Activated T-helper 17 cell treated with anti-CD3 and anti-CD28 coated beads, Interleukin-2, amount 50 U/mL, for 72 hours (primary cell): ENCODE measurements at regions not wholly inside any gene's neighbourhood (a gene's known extent, or its start where the extent isn't known, plus 50 kb on each side); places are given as distances from the start of the nearest gene placed in this dataset.
A peak's percentile ranks its signal among the peaks of the same experiment; 100 is the strongest.

ENCODE experiments used
- ATAC-seq: fragments of 150-1000 bp; cut with Tn5 transposase; replicated peaks from 2 replicates; pipeline ENCODE4 v1.10.0; 2021; ENCODE audit warnings: mild to moderate bottlenecking, moderate library complexity
- H3K27ac Mint-ChIP-seq: one replicate; pipeline ENCODE4 v1.8.0; 2022; ENCODE audit warnings: mixed read lengths
- H3K27me3 Mint-ChIP-seq: one replicate; pipeline ENCODE4 v1.8.0; 2022; ENCODE audit warnings: mixed read lengths
- H3K36me3 Mint-ChIP-seq: one replicate; pipeline ENCODE4 v1.8.0; 2022; ENCODE audit warnings: low read depth, mild to moderate bottlenecking, mixed read lengths
- H3K4me1 Mint-ChIP-seq: one replicate; pipeline ENCODE4 v1.8.0; 2022; ENCODE audit warnings: mixed read lengths
- H3K4me3 Mint-ChIP-seq: one replicate; pipeline ENCODE4 v1.8.0; 2022; ENCODE audit warnings: mild to moderate bottlenecking, mixed read lengths
- H3K9me3 Mint-ChIP-seq: one replicate; pipeline ENCODE4 v1.8.0; 2022; ENCODE audit warnings: mixed read lengths

DNA sequence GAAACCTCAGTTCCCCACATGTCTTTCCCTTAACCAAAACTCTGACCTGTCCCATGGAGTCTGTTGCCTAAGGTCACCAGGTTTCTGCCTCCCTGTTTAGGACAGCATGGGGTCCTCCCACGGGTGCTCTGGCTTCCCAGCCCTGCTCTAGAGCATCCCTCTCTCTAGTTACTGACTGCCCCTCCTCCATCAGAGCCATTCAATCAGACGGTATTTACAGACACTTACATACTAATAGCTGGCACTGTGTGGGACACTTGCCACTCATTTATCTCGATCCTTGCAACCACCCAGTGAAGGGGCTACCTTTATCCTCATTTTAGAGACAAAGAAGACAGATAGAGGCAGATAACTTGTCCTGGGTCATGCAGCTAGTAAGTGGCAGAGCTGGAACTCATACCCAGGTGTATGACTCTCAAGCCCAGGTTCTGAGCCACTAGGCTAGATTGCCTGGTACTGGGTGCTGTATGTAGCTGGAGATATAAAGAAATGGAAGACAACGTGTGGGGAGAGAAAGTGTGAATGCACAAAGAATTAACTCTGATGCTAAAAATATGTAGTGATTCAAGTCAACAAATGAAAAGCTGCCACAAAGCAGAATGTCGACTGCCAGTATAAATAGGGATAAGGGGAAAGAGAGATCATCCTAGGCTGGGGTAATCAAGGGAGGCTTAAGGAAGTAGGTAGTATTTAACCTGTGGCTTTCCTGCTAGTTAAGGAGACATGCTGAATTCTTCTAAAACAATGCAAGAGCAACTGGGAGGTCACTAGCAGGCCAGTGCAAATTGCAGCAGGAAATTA, 52.5 kb upstream of the PDE8B start:
- no peak for ATAC-seq
- H3K9me3 Mint-ChIP-seq: no peaks in the 10 kb centered on the region
- no peak overlapping the region for H3K27ac Mint-ChIP-seq
- H3K4me3 Mint-ChIP-seq: no peak overlapping the region
- peaks cover 14% of the 10 kb centered on the region for H3K4me1 Mint-ChIP-seq
- H3K36me3 Mint-ChIP-seq: no peaks in the 10 kb centered on the region
- H3K27me3 Mint-ChIP-seq: no peaks in the 10 kb centered on the region

DNA sequence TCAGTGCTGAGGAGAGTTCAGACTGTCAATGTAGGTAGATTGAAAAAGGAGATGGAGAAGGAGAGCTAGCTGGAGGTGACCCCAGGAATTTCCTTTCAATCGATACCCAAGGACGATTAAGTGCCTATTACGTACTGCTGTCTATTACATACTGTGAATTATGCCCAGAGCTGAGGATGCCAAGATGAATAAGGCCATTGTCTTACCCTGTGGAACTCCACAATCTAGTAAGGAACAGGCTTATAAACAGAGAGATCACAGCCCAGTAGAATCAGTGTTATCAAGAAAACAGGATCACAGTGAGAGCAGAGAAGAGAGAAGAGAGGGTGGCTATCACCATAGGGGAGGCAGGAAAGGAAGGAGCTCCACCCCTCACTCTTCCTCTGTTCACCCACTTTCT, 54.1 kb upstream of the PDE8B start:
- Mint-ChIP-seq H3K9me3 (no peaks in the 10 kb centered on the region), H3K27ac (no peak overlapping the region), H3K27me3 (no peaks in the 10 kb centered on the region), H3K4me3 (no peak overlapping the region), H3K36me3 (no peaks in the 10 kb centered on the region), H3K4me1 (peaks cover 14% of the 10 kb centered on the region)
- ATAC-seq: no peak

DNA sequence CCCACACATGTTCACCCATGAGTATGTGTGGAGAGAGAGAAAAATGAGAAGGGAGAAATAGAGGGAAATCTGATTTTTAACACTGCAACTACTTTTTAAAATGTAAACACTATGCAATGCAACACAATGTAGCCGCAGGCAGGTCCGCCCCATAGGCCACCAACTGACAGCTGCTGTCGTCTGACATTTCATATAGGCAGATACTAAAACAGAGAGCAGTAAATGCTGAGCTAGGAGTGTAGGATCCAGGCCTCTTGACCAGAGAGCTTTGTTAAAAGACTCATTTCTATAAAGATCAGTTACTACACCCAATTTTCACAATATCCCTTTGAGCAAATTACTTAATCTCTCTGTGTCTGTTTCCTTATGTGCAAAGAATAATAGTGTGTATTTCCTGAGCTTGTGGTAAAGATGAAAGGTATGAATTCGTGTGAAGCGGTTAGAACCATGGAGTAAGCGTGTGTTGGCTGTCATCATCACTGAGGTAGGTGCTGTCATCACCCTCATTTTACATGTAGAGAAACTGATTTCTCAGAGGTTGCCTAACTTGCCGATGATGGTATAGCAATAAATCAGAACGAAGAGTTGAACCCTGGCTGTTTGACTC, 55.2 kb upstream of the PDE8B start:
- ATAC-seq: peak; percentile 89
- no peaks in the 10 kb centered on the region for H3K27me3 Mint-ChIP-seq
- peaks cover 14% of the 10 kb centered on the region for H3K4me1 Mint-ChIP-seq
- no peak overlapping the region for H3K27ac Mint-ChIP-seq
- no peaks in the 10 kb centered on the region for H3K9me3 Mint-ChIP-seq
- no peak overlapping the region for H3K4me3 Mint-ChIP-seq
- no peaks in the 10 kb centered on the region for H3K36me3 Mint-ChIP-seq

GRCh38 chr5:77152441-77152840, 58.0 kb upstream of the PDE8B start:
- Mint-ChIP-seq H3K9me3 (no peaks in the 10 kb centered on the region), H3K27me3 (no peaks in the 10 kb centered on the region), H3K4me3 (no peak overlapping the region), H3K27ac (no peak overlapping the region), H3K4me1 (peaks cover 14% of the 10 kb centered on the region), H3K36me3 (no peaks in the 10 kb centered on the region)
- ATAC-seq: no peak

- Mint-ChIP-seq H3K4me1 (peaks cover 11% of the 10 kb centered on the region), H3K27ac (no peak overlapping the region), H3K36me3 (no peaks in the 10 kb centered on the region), H3K4me3 (no peak overlapping the region), H3K9me3 (no peaks in the 10 kb centered on the region), H3K27me3 (no peaks in the 10 kb centered on the region)
- ATAC-seq: no peak
Measured at GRCh38 chr5:77151501-77151900, 59.0 kb upstream of the PDE8B start.

GRCh38 chr5:77146896-77147295, 59.8 kb upstream of the ZBED3 start:
- Mint-ChIP-seq H3K27me3 (peaks cover 4% of the 10 kb centered on the region), H3K4me1 (no peaks in the 10 kb centered on the region), H3K9me3 (no peaks in the 10 kb centered on the region), H3K4me3 (no peak overlapping the region), H3K36me3 (no peaks in the 10 kb centered on the region), H3K27ac (no peak overlapping the region)
- ATAC-seq: no peak

DNA sequence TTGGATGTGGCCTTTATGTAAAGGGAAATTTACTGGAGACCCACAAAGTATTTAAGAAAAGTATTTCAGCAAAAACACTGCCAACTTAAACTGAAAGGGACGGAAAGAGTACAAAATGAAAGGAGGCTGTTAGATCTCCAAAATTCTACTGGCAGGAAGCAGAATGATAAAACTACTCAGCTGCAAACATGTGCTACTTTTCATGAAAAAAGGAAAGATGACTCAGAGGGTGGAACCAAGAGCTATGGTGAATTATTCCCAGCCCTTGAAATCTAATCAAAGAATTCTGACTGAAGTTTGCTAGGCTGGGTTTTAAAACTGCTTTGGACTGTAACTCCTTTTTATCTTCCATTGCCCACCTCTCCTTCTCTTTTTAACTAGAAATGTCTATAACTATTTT, 58.6 kb upstream of the ZBED3 start:
- H3K27ac Mint-ChIP-seq: no peak overlapping the region
- H3K4me3 Mint-ChIP-seq: no peak overlapping the region
- peaks cover 4% of the 10 kb centered on the region for H3K27me3 Mint-ChIP-seq
- no peaks in the 10 kb centered on the region for H3K9me3 Mint-ChIP-seq
- no peaks in the 10 kb centered on the region for H3K4me1 Mint-ChIP-seq
- ATAC-seq: no peak
- H3K36me3 Mint-ChIP-seq: no peaks in the 10 kb centered on the region

DNA sequence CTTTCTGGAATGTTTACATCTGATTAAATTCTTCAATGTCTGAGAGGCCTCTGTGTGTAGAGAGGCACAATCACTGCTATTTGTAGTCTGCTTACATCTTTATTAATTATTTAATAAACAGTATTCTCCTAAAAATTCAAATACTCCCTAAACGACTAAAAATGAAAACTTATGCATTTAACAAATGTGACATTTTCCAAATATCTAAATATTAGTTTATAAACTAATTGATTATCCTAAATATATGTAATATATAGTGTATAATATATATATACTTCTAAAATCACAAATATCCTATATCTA, 57.7 kb upstream of the ZBED3 start:
- peaks cover 4% of the 10 kb centered on the region for H3K27me3 Mint-ChIP-seq

GRCh38 chr5:77143998-77144836, 57.1 kb upstream of the ZBED3 start:
- Mint-ChIP-seq H3K9me3 (no peaks in the 10 kb centered on the region), H3K4me1 (peaks cover 8% of the 10 kb centered on the region), H3K36me3 (no peaks in the 10 kb centered on the region), H3K27ac (no peak overlapping the region), H3K27me3 (peaks cover 4% of the 10 kb centered on the region), H3K4me3 (no peak overlapping the region)
- ATAC-seq: peak; percentile 75

More for the DNA sequence above, 57.7 kb upstream of the ZBED3 start:
- Mint-ChIP-seq H3K9me3 (no peaks in the 10 kb centered on the region), H3K36me3 (no peaks in the 10 kb centered on the region), H3K4me3 (no peak overlapping the region), H3K27ac (no peak overlapping the region), H3K4me1 (peaks cover 2% of the 10 kb centered on the region)
- ATAC-seq: no peak

DNA sequence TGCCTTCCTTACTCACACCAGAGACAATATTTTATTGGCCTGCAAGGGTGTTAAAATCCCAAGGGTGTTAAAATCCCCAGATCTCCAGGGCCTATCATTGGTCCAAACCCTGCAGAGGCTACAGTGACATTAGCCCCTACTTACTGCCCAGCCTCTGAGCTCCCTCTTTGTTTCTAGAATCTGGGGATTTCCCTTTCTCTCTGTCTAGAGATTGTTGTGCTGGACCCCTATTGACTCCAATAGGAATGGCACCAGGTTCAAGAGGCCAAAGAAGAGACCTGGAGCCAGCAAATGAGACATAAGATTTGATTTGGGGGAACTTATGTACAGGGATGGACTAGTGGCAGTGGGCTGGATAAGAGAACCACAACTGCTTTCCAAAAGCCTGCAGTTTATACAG, 53.3 kb upstream of the ZBED3 start:
- no peak overlapping the region for H3K4me3 Mint-ChIP-seq
- H3K9me3 Mint-ChIP-seq: no peaks in the 10 kb centered on the region
- H3K27ac Mint-ChIP-seq: no peak overlapping the region
- peaks cover 9% of the 10 kb centered on the region for H3K27me3 Mint-ChIP-seq
- peaks cover 9% of the 10 kb centered on the region for H3K4me1 Mint-ChIP-seq
- ATAC-seq: no peak
- no peaks in the 10 kb centered on the region for H3K36me3 Mint-ChIP-seq

DNA sequence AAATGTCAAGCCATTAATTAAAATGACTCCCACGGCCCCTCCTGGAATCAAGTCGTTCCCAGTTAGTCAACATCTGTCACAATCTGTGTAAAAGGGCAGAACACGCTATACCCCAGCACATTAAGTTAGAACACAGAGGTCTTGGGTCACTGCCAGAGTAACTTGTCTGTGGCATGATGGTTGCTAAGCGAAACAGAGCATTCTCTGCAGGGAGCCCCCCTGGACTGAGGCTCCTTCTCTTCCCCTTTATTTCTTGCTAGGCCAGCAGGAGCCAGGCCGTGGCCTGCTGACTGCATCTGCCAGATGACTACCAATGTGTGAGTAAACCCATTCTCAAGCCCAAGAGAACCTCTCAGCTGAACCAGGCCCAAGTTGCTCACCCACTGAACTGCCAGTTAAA, 51.9 kb upstream of the ZBED3 start:
- ATAC-seq: no peak
- peaks cover 13% of the 10 kb centered on the region for H3K27me3 Mint-ChIP-seq
- peaks cover 9% of the 10 kb centered on the region for H3K4me1 Mint-ChIP-seq
- H3K36me3 Mint-ChIP-seq: no peaks in the 10 kb centered on the region
- H3K9me3 Mint-ChIP-seq: no peaks in the 10 kb centered on the region
- H3K4me3 Mint-ChIP-seq: no peak overlapping the region
- no peak overlapping the region for H3K27ac Mint-ChIP-seq
